CD4-positive, alpha-beta T cell treated with Interferon alpha-2 for 1 hour (primary cell): ENCODE measurements at regions not wholly inside any gene's neighbourhood (a gene's known extent, or its start where the extent isn't known, plus 50 kb on each side); places are given as distances from the start of the nearest gene placed in this dataset.

ENCODE experiments used
- DNase-seq, 2 donors: peaks; one replicate each; pipeline ENCODE4 v3.0.0-alpha.2; 2020 to 2022

DNA sequence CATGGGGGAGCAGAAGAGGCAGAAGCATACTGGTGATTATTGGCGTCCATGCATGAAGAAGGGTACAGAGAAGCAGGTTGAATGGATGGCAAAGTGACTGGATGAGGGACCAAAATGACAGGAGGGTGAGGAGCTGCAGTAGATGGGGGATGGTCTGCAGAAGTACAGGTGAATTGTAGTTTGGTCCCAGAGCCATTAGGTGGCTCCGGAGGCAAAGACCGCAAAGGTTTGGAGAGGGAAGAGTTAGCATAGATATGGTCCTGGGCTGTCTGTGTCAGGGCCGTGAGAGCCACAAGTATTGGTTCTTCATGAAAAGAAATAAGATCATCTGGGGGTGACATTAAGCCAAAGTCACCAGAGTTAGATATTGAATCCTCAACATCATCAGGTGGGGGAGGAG is 59.0 kb upstream of the ZNF726 start:
- no peak for DNase-seq

GRCh38 chr19:23851966-23852365 is 62.7 kb upstream of the ZNF726 start:
- DNase-seq: no peak

DNA sequence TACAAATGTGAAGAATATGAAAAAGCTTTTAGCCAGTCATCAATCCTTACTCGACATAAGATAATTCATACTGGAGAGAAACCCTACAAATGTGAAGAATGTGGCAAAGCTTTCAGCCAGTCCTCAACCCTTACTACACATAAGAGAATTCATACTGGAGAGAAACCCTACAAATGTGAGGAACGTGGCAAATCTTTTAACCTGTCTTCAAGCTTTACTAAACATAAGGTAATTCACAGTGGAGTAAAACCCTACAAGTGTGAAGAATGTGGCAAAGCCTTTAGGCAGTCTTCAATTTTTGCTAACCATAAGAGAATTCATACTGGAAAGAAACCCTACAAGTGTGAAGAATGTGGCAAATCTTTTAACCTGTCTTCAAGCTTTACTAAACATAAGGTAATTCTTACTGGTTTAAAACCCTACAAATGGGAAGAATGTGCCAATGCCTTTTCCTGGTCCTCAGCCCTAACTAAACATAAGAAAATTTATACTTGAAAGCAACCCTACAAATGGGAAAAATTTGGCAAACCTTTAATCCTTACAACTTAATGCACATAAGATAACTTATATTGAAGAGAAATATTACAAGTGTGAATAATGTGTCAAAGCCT is 74.1 kb upstream of the ZNF681 start:
- no peak for DNase-seq

DNA sequence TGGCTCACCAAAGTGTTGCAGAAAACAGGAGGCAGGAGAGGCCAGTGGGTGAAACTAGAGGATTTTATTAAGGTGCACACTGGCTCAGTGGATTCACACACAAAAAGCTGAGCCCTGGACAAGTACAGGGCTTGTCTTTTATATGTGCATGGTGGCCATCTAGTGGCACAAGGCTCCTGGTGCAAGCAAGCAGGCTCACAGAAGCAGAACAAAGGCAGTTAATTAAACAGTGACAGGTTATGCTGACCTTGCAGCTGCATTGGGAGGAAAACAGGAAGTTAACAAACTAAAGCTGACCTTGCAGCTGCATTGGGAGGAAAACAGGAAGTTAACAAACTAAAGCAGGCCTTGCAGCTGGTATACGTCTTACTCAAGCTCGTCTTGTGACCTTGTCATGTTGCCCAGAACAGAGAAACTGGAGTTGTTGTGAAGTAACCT is 65.3 kb upstream of the ZNF681 start:
- peak; percentile 9 to 33 for DNase-seq

DNA sequence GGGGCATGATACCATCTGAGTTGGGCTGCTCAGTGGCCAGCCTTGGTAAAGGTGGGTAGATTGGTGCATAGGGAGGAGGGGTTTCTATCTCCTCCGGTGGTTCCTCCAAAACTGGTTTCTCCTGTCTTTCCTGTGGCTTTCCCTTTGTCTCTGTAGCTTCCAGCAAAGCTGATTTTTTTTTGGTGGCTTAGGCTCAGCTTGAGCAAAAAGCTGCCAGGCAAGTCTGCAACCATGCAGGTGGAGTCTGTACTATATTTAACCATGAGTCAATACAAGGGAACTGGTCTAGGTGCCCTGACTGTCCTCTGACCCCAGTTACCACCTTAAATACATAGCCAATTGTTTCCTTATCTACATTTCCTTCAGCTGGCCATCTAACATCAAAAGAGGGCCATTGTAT is 64.0 kb upstream of the ZNF681 start:
- no peak for DNase-seq

DNA sequence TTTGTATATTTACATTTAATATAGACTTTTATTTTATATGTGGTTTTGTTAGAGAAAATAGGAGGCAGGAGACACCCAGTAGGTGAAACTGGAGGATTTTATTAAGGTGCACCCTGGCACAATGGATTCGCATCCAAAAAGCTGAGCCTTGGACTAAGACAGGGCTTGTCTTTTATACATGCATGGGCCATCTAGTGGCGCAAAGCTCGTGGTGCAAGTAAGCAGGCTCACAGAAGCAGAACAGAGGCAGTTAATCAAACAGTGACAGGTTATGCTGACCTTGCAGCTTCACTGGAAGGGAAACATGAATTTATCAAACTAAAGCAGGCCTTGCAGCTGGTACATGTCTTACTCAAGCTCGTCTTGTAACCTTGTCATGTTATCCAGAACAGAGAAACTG is 58.8 kb upstream of the ZNF681 start:
- DNase-seq: peak; percentile 20 to 55

DNA sequence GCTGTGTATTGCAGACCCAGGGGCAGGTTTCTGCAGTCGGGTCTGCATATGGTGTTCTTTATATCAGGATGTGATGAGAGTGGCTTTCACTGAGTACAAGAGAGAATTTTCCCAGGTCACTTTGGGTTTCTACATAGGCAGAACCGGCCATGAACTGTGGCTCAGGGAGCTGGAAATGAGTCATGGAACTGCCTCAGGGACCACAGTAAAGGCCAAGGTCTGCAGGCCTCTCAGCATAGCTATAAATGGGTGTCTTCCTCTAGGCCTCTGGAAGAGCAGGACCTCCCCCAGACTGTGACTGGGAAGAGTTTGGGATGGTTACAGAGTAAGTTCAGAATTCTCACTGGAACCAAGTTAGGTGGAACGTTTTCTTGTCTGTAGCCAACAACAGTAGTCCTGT is 51.8 kb upstream of the ZNF681 start:
- no peak for DNase-seq
